OCI-LY1 (cell line): ENCODE measurements at regions not wholly inside any gene's neighbourhood (a gene's known extent, or its start where the extent isn't known, plus 50 kb on each side); places are given as distances from the start of the nearest gene placed in this dataset.

Experiments used
- CTCF ChIP-seq: fragments of 200-600 bp; sonication (generic), shearing (Covaris generic); IDR thresholded peaks from 2 replicates; pipeline ENCODE4 v1.5.1; 2017; ENCODE audit warnings: mild to moderate bottlenecking, antibody characterized with exemption, low read length, moderate library complexity, mixed read lengths
- EZH2 ChIP-seq: fragments of 200-600 bp; sonication (generic), shearing (Covaris generic); IDR thresholded peaks from 2 replicates; pipeline ENCODE4 v1.8.0; 2017; ENCODE audit warnings: borderline replicate concordance, mixed run types, mild to moderate bottlenecking, antibody characterized with exemption, low read length, moderate library complexity, mixed read lengths

- no peak for TF ChIP-seq CTCF
- TF ChIP-seq EZH2: no peak
Measured at GRCh38 chr9:75589497-75589896, 301.0 kb upstream of the PCSK5 start.
